C4-2B (cell line): ENCODE measurements at regions not wholly inside any gene's neighbourhood (a gene's known extent, or its start where the extent isn't known, plus 50 kb on each side); places are given as distances from the start of the nearest gene placed in this dataset.

Source experiments
- CTCF ChIP-seq: fragments of 450-650 bp; conservative IDR thresholded peaks from 2 replicates; pipeline ENCODE4 v1.5.1; 2017; ENCODE audit warnings: mild to moderate bottlenecking
- ZFX ChIP-seq: fragments of 450-650 bp; IDR thresholded peaks from 2 replicates; pipeline ENCODE4 v1.6.1; 2017

- no peak for TF ChIP-seq CTCF
- no peak for TF ChIP-seq ZFX
Observed at GRCh38 chr7:25625306-25625992, 397.2 kb upstream of the NPVF start.
